HepG2 (cell line): ENCODE measurements at regions not wholly inside any gene's neighbourhood (a gene's known extent, or its start where the extent isn't known, plus 50 kb on each side); places are given as distances from the start of the nearest gene placed in this dataset.

Source experiments
- GATAD2A ChIP-seq: IDR thresholded peaks from 2 replicates; pipeline ENCODE4 v1.6.1; 2016
- GPN1 ChIP-seq: sonication (generic); formaldehyde crosslinking; IDR thresholded peaks from 2 replicates; pipeline ENCODE4 v1.5.1; 2020; ENCODE audit warnings: missing genetic modification reagents, borderline replicate concordance
- HHEX ChIP-seq: IDR thresholded peaks from 2 replicates; pipeline ENCODE4 v1.6.1; 2016; ENCODE audit warnings: control low read depth
- HOXA3 ChIP-seq: sonication (generic); formaldehyde crosslinking; IDR thresholded peaks from 2 replicates; pipeline ENCODE4 v1.5.0; 2020; ENCODE audit warnings: missing genetic modification reagents
- JDP2 ChIP-seq: sonication (generic); formaldehyde crosslinking; IDR thresholded peaks from 2 replicates; pipeline ENCODE4 v1.8.1; 2022; ENCODE audit warnings: missing genetic modification reagents, borderline replicate concordance
- NCOA2 ChIP-seq: sonication (generic); formaldehyde crosslinking; IDR thresholded peaks from 2 replicates; pipeline ENCODE4 v1.8.0; 2022; ENCODE audit warnings: inconsistent platforms
- NFIC ChIP-seq: IDR thresholded peaks from 2 replicates; pipeline ENCODE4 v1.6.1; 2012; ENCODE audit warnings: mild to moderate bottlenecking, low read length, inconsistent platforms
- SP5 ChIP-seq: IDR thresholded peaks from 2 replicates; pipeline ENCODE4 v1.6.1; 2016; ENCODE audit warnings: low read depth, borderline replicate concordance
- ZBTB3 ChIP-seq: sonication (generic); formaldehyde crosslinking; IDR thresholded peaks from 2 replicates; pipeline ENCODE4 v1.4.0; 2020; ENCODE audit warnings: low read depth, mild to moderate bottlenecking, moderate library complexity, missing genetic modification reagents, borderline replicate concordance
- ZFY ChIP-seq: sonication (generic); formaldehyde crosslinking; IDR thresholded peaks from 2 replicates; pipeline ENCODE4 v1.4.0; 2020; ENCODE audit warnings: missing genetic modification reagents
- ZNF331 ChIP-seq: sonication (generic); formaldehyde crosslinking; IDR thresholded peaks from 2 replicates; pipeline ENCODE4 v1.4.0; 2020; ENCODE audit warnings: missing genetic modification reagents
- ZNF670 ChIP-seq: sonication (generic); formaldehyde crosslinking; IDR thresholded peaks from 2 replicates; pipeline ENCODE4 v1.8.0; 2022; ENCODE audit warnings: mild to moderate bottlenecking, missing genetic modification reagents, borderline replicate concordance
- TF ChIP-seq, protein P1 (sequence below), 2 experiments: IDR thresholded peaks; 2 replicates each; pipeline ENCODE4 v1.6.1; 2011 to 2012; ENCODE audit warnings: low read length in 2 of 2, borderline replicate concordance in 1 of 2, low read depth in 1 of 2, mild to moderate bottlenecking in 1 of 2, moderate library complexity in 1 of 2
- TF ChIP-seq, protein P2 (sequence below): sonication (generic); formaldehyde crosslinking; IDR thresholded peaks from 2 replicates; pipeline ENCODE4 v1.4.0; 2020; ENCODE audit warnings: missing genetic modification reagents
- TF ChIP-seq, protein P3 (sequence below): IDR thresholded peaks from 2 replicates; pipeline ENCODE4 v1.6.1; 2016; ENCODE audit warnings: low read depth, borderline replicate concordance
- TF ChIP-seq, protein P4 (sequence below): sonication (generic); formaldehyde crosslinking; IDR thresholded peaks from 2 replicates; pipeline ENCODE4 v1.4.0; 2020; ENCODE audit warnings: missing genetic modification reagents
- TF ChIP-seq, protein P5 (sequence below): sonication (generic); formaldehyde crosslinking; IDR thresholded peaks from 2 replicates; pipeline ENCODE4 v1.5.1; 2020; ENCODE audit warnings: missing genetic modification reagents, mild to moderate bottlenecking, borderline replicate concordance
- TF ChIP-seq, protein P6 (sequence below), 2 experiments: sonication (generic) in 1 of 2; formaldehyde crosslinking in 1 of 2; IDR thresholded peaks; 2 replicates each; pipeline versions ENCODE4 v1.4.0 to v1.6.1; 2016 to 2020; ENCODE audit warnings: borderline replicate concordance in 1 of 2, low read depth in 1 of 2, mild to moderate bottlenecking in 1 of 2, missing genetic modification reagents in 1 of 2

DNA sequence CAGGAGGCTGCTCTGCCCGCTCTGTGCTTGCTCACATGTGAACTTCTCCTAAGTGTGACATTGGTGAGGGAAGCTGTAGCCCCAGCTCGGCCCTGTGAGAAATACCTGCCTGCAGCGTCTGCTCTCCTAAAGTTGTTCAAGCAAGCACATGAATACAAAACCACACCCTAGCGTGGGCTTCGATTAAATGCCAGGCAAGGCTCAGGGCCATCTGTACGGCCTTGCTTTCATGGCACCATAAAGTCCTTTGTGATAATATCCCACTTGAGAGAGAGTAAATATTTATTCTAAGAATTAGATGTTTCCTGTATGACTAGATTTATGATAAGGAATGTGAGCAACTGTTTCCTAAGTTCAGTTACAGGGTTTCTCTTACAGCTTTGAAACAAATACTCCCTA is 262.8 kb upstream of the KLF14 start (continued):
- TF ChIP-seq, protein P1, sequence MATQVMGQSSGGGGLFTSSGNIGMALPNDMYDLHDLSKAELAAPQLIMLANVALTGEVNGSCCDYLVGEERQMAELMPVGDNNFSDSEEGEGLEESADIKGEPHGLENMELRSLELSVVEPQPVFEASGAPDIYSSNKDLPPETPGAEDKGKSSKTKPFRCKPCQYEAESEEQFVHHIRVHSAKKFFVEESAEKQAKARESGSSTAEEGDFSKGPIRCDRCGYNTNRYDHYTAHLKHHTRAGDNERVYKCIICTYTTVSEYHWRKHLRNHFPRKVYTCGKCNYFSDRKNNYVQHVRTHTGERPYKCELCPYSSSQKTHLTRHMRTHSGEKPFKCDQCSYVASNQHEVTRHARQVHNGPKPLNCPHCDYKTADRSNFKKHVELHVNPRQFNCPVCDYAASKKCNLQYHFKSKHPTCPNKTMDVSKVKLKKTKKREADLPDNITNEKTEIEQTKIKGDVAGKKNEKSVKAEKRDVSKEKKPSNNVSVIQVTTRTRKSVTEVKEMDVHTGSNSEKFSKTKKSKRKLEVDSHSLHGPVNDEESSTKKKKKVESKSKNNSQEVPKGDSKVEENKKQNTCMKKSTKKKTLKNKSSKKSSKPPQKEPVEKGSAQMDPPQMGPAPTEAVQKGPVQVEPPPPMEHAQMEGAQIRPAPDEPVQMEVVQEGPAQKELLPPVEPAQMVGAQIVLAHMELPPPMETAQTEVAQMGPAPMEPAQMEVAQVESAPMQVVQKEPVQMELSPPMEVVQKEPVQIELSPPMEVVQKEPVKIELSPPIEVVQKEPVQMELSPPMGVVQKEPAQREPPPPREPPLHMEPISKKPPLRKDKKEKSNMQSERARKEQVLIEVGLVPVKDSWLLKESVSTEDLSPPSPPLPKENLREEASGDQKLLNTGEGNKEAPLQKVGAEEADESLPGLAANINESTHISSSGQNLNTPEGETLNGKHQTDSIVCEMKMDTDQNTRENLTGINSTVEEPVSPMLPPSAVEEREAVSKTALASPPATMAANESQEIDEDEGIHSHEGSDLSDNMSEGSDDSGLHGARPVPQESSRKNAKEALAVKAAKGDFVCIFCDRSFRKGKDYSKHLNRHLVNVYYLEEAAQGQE (IDR thresholded peaks at IDR 0.05; ENCODE audit: borderline replicate concordance in 1 of 2, low read depth in 1 of 2, low read length in 2 of 2): no peak
- TF ChIP-seq NCOA2 (peak; percentile 93), JDP2 (CRISPR knock-in tag) (no peak), NFIC (peak; percentile 51; the same call in 1 of the 2 replicates), ZBTB3 (no peak), SP5 (CRISPR knock-in tag) (0 out of 2 replicates have a peak, but pooled peaks have one; percentile 19), ZNF331 (CRISPR knock-in tag) (peak; percentile 73; the same call in 1 of the 2 replicates), ZFY (CRISPR knock-in tag) (peak; percentile 47; the same call in 1 of the 2 replicates), GPN1 (no peak), HHEX (CRISPR knock-in tag) (peak; percentile 57; the same call in 1 of the 2 replicates), ZNF670 (CRISPR knock-in tag) (no peak), GATAD2A (peak; percentile 83), HOXA3 (CRISPR knock-in tag) (0 out of 2 replicates have a peak, but pooled peaks have one; percentile 22)
- TF ChIP-seq, protein P2, sequence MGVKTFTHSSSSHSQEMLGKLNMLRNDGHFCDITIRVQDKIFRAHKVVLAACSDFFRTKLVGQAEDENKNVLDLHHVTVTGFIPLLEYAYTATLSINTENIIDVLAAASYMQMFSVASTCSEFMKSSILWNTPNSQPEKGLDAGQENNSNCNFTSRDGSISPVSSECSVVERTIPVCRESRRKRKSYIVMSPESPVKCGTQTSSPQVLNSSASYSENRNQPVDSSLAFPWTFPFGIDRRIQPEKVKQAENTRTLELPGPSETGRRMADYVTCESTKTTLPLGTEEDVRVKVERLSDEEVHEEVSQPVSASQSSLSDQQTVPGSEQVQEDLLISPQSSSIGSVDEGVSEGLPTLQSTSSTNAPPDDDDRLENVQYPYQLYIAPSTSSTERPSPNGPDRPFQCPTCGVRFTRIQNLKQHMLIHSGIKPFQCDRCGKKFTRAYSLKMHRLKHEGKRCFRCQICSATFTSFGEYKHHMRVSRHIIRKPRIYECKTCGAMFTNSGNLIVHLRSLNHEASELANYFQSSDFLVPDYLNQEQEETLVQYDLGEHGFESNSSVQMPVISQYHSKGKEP (CRISPR knock-in tag): no peak
- TF ChIP-seq, protein P3, sequence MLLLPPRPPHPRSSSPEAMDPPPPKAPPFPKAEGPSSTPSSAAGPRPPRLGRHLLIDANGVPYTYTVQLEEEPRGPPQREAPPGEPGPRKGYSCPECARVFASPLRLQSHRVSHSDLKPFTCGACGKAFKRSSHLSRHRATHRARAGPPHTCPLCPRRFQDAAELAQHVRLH (CRISPR knock-in tag): no peak
- TF ChIP-seq, protein P4, sequence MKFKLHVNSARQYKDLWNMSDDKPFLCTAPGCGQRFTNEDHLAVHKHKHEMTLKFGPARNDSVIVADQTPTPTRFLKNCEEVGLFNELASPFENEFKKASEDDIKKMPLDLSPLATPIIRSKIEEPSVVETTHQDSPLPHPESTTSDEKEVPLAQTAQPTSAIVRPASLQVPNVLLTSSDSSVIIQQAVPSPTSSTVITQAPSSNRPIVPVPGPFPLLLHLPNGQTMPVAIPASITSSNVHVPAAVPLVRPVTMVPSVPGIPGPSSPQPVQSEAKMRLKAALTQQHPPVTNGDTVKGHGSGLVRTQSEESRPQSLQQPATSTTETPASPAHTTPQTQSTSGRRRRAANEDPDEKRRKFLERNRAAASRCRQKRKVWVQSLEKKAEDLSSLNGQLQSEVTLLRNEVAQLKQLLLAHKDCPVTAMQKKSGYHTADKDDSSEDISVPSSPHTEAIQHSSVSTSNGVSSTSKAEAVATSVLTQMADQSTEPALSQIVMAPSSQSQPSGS (CRISPR knock-in tag): peak; percentile 54; the same call in 1 of the 2 replicates
- TF ChIP-seq, protein P5, sequence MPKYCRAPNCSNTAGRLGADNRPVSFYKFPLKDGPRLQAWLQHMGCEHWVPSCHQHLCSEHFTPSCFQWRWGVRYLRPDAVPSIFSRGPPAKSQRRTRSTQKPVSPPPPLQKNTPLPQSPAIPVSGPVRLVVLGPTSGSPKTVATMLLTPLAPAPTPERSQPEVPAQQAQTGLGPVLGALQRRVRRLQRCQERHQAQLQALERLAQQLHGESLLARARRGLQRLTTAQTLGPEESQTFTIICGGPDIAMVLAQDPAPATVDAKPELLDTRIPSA: no peak
- TF ChIP-seq, protein P6, sequence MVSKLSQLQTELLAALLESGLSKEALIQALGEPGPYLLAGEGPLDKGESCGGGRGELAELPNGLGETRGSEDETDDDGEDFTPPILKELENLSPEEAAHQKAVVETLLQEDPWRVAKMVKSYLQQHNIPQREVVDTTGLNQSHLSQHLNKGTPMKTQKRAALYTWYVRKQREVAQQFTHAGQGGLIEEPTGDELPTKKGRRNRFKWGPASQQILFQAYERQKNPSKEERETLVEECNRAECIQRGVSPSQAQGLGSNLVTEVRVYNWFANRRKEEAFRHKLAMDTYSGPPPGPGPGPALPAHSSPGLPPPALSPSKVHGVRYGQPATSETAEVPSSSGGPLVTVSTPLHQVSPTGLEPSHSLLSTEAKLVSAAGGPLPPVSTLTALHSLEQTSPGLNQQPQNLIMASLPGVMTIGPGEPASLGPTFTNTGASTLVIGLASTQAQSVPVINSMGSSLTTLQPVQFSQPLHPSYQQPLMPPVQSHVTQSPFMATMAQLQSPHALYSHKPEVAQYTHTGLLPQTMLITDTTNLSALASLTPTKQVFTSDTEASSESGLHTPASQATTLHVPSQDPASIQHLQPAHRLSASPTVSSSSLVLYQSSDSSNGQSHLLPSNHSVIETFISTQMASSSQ (IDR thresholded peaks at IDR 0.05; ENCODE audit: low read depth): no peak
- TF ChIP-seq, protein P6 (CRISPR knock-in tag; IDR thresholded peaks at IDR 0.05; ENCODE audit: borderline replicate concordance): peak; percentile 44; the same call in 1 of the 2 replicates
